HG02852 (cell line): ENCODE measurements at regions not wholly inside any gene's neighbourhood (a gene's known extent, or its start where the extent isn't known, plus 50 kb on each side); places are given as distances from the start of the nearest gene placed in this dataset.
A peak's percentile ranks its signal among the peaks of the same experiment; 100 is the strongest.
"Not testable (repeated sequence)": the region's sequence is repeated elsewhere in the genome, so short reads cannot be mapped to it uniquely, and the experiment has no call there.

ENCODE experiments used
- ATAC-seq: cut with Tn5 transposase; IDR thresholded peaks from one replicate; pipeline ENCODE4 v1.9.1; 2021; ENCODE audit warnings: mild to moderate bottlenecking, moderate library complexity; ENCODE audit not compliant: unreplicated experiment

- ATAC-seq, result no peak
These were observed 391.4 kb downstream of the NPIPA8 start for GRCh38 chr16:17945080-17945601.

- no peak for ATAC-seq
These were observed 392.2 kb downstream of the NPIPA8 start for GRCh38 chr16:17944345-17944744.

GRCh38 chr16:17942067-17942466 lies 394.5 kb downstream of the NPIPA8 start:
- ATAC-seq, result no peak

GRCh38 chr16:17940584-17941364 lies 395.8 kb downstream of the NPIPA8 start:
- no peak for ATAC-seq

GRCh38 chr16:17939723-17940122 lies 396.8 kb downstream of the NPIPA8 start:
- ATAC-seq, result peak; percentile 63

- peak; percentile 54 for ATAC-seq
These were observed 397.4 kb downstream of the NPIPA8 start for GRCh38 chr16:17939122-17939536.

GRCh38 chr16:17938546-17938945 lies 398.0 kb downstream of the NPIPA8 start:
- no peak for ATAC-seq

- ATAC-seq, result no peak
These were observed 399.7 kb downstream of the NPIPA8 start for GRCh38 chr16:17936766-17937402.

- ATAC-seq, result no peak
These were observed 406.3 kb downstream of the NPIPA8 start for GRCh38 chr16:17930280-17930679.

- ATAC-seq, result no peak
These were observed 409.6 kb downstream of the NPIPA8 start for GRCh38 chr16:17926866-17927399.

GRCh38 chr16:17926461-17926860 lies 410.1 kb downstream of the NPIPA8 start:
- no peak for ATAC-seq

GRCh38 chr16:17925761-17926160 lies 410.8 kb downstream of the NPIPA8 start:
- ATAC-seq, result no peak

- no peak for ATAC-seq
These were observed 415.1 kb downstream of the NPIPA8 start for GRCh38 chr16:17921357-17921978.

GRCh38 chr16:17917316-17918019 lies 419.1 kb downstream of the NPIPA8 start:
- ATAC-seq, result no peak

GRCh38 chr16:17915791-17916190 lies 420.7 kb downstream of the NPIPA8 start:
- ATAC-seq, result no peak

- no peak for ATAC-seq
These were observed 422.4 kb downstream of the NPIPA8 start for GRCh38 chr16:17914168-17914567.

- not testable (repeated sequence) for ATAC-seq
These were observed 425.0 kb downstream of the NPIPA8 start for GRCh38 chr16:17911578-17911977.

GRCh38 chr16:17906626-17907025 lies 429.9 kb downstream of the NPIPA8 start:
- not testable (repeated sequence) for ATAC-seq

GRCh38 chr16:17901309-17901708 lies 430.5 kb upstream of the XYLT1 start:
- no peak for ATAC-seq

- ATAC-seq, result no peak
These were observed 428.4 kb upstream of the XYLT1 start for GRCh38 chr16:17899141-17899540.

GRCh38 chr16:17887963-17888362 lies 417.2 kb upstream of the XYLT1 start:
- no peak for ATAC-seq
